ENCODE measurements at regions not wholly inside any gene's neighbourhood (a gene's known extent, or its start where the extent isn't known, plus 50 kb on each side); places are given as distances from the start of the nearest gene placed in this dataset.

DNA sequence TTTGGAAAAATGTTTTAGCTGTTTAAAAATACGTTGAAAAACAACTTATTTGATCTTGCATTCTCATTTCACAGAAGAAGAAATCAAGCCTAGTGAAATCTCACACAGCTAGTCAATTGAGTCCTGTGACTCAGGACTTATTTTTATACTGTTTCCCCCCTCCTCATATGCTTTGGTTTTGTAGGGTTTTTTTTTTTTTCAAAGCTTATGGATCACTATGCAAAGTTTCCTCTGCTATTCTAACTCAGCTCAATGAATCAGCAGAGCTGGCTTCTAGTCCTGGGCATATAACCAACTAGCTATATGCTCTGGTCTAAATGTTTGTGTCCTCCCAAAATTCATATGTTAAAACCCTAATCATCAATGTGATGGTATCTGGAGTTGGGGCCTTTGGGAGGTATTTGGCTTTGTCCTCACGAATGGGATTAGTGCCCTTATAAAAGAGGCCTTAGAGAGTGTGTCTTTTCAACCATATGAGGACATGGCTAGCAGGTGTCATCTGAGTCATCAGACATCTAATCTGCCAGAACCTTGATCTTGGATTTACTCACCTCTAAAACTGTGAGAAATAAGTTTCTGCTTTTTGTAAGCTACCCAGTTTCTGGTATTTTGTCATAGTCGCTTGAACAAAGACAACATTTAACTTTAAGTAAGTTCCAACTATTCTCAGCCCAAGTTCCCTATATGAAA is 317.2 kb upstream of the C1orf87 start:
- TF ChIP-seq CTCF (IDR thresholded peaks at IDR 0.05 in 2 of 3, conservative IDR thresholded peaks at IDR 0.05 in 1 of 3; ENCODE audit: borderline replicate concordance in 1 of 3, insufficient read depth in 1 of 3, low read depth in 2 of 3, low read length in 2 of 3) (no peak), ZNF274 (IDR thresholded peaks at IDR 0.05; ENCODE audit: low read depth, low read length) (no peak), ELF1 (IDR thresholded peaks at IDR 0.05; ENCODE audit: borderline replicate concordance, low read depth) (no peak), SP1 (IDR thresholded peaks at IDR 0.05; ENCODE audit: low read depth) (no peak), SIN3A (IDR thresholded peaks at IDR 0.05; ENCODE audit: low read depth) (no peak), ATF3 (IDR thresholded peaks at IDR 0.05) (no peak), ZFX (IDR thresholded peaks at IDR 0.05) (no peak), ZBTB33 (IDR thresholded peaks at IDR 0.05; ENCODE audit: extremely low read depth, insufficient replicate concordance, low read length) (no peak), JUND (IDR thresholded peaks at IDR 0.05) (no peak), CBX3 (IDR thresholded peaks at IDR 0.05; ENCODE audit: low read depth) (no peak), EZH2 (IDR thresholded peaks at IDR 0.05) (no peak), EGR1 (IDR thresholded peaks at IDR 0.05; ENCODE audit: low read depth) (no peak), POLR2A (IDR thresholded peaks at IDR 0.05; ENCODE audit: borderline replicate concordance, extremely low read depth, insufficient read depth, insufficient read length) (no peak), RAD21 (IDR thresholded peaks at IDR 0.05; ENCODE audit: low read depth) (no peak)
- TF ChIP-seq, protein P1, sequence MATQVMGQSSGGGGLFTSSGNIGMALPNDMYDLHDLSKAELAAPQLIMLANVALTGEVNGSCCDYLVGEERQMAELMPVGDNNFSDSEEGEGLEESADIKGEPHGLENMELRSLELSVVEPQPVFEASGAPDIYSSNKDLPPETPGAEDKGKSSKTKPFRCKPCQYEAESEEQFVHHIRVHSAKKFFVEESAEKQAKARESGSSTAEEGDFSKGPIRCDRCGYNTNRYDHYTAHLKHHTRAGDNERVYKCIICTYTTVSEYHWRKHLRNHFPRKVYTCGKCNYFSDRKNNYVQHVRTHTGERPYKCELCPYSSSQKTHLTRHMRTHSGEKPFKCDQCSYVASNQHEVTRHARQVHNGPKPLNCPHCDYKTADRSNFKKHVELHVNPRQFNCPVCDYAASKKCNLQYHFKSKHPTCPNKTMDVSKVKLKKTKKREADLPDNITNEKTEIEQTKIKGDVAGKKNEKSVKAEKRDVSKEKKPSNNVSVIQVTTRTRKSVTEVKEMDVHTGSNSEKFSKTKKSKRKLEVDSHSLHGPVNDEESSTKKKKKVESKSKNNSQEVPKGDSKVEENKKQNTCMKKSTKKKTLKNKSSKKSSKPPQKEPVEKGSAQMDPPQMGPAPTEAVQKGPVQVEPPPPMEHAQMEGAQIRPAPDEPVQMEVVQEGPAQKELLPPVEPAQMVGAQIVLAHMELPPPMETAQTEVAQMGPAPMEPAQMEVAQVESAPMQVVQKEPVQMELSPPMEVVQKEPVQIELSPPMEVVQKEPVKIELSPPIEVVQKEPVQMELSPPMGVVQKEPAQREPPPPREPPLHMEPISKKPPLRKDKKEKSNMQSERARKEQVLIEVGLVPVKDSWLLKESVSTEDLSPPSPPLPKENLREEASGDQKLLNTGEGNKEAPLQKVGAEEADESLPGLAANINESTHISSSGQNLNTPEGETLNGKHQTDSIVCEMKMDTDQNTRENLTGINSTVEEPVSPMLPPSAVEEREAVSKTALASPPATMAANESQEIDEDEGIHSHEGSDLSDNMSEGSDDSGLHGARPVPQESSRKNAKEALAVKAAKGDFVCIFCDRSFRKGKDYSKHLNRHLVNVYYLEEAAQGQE (IDR thresholded peaks at IDR 0.05; ENCODE audit: low read depth): no peak
- H3K4me1 ChIP-seq (ENCODE audit: control insufficient read depth in 1 of 2, insufficient read depth in 2 of 2, low read length in 2 of 2): no peaks in the 10 kb centered on the region
- DNase-seq (ENCODE audit: low read depth, low spot score) (no peak), ATAC-seq (no peak)
- no peaks in the 10 kb centered on the region for H3K9me2 ChIP-seq (ENCODE audit: insufficient read depth)
- intact Hi-C loops (cut with micrococcal nuclease): no loop called here
- no peaks in the 10 kb centered on the region for H3K36me3 ChIP-seq (ENCODE audit: control insufficient read depth in 1 of 2, insufficient read depth in 2 of 2, low read length in 2 of 2)
- no peak overlapping the region for H3K9ac ChIP-seq (ENCODE audit: low read length)
- H3K27me3 ChIP-seq (ENCODE audit: insufficient read depth, low read length): no peaks in the 10 kb centered on the region; the same call in 1 of the 2 replicates
- H3K27ac ChIP-seq (ENCODE audit: low read depth, low read length): no peak overlapping the region
- BruUV-seq (replicated peaks): no TSS peak
- ChIA-PET RAD21 (ENCODE audit: low non-redundant PET in 1 of 2, low total read pairs in 2 of 2, uncharacterized antibody in 2 of 2, unreplicated experiment in 2 of 2) (interaction anchor here in 1 of 2 experiments (1.0 kb wide), 1 partner anchor 110 kb away, joined by 3 read pairs; no protein-coding TSS in a partner anchor), CTCF (no interaction called here), POLR2A (no interaction called here)
- no peaks in the 10 kb centered on the region for H4K20me1 ChIP-seq (ENCODE audit: insufficient read depth)
- H3K79me2 ChIP-seq (ENCODE audit: insufficient read depth, low read length): no peaks in the 10 kb centered on the region
- H3K9me3 ChIP-seq (ENCODE audit: control insufficient read depth in 1 of 2, insufficient read depth in 1 of 2, low read depth in 1 of 2, low read length in 2 of 2): no peaks in the 10 kb centered on the region
- no peak overlapping the region for H3K4me3 ChIP-seq (replicated peaks in 1 of 2; ENCODE audit: low read depth in 1 of 2, low read length in 2 of 2)
- H3K4me2 ChIP-seq (ENCODE audit: low read length): no peak overlapping the region
- no peak overlapping the region for H2AFZ ChIP-seq (ENCODE audit: low read depth, low read length, poor library complexity, severe bottlenecking)

Data from HCT116 (cell line).